Neutrophil (primary cell): ENCODE measurements at regions not wholly inside any gene's neighbourhood (a gene's known extent, or its start where the extent isn't known, plus 50 kb on each side); places are given as distances from the start of the nearest gene placed in this dataset.
"Not testable (repeated sequence)": the region's sequence is repeated elsewhere in the genome, so short reads cannot be mapped to it uniquely, and the experiment has no call there.

Experiments used
- H3K27ac ChIP-seq: fragments of 200-600 bp; sonication (generic); 2 replicates; pipeline ENCODE4 v1.5.1; 2016; ENCODE audit warnings: mild to moderate bottlenecking, moderate library complexity
- H3K27me3 ChIP-seq: fragments of 200-600 bp; sonication (generic); 2 replicates; pipeline ENCODE4 v1.6.0; 2016; ENCODE audit warnings: mild to moderate bottlenecking
- H3K36me3 ChIP-seq: fragments of 200-600 bp; sonication (generic); 2 replicates; pipeline ENCODE4 v1.5.1; 2017
- H3K4me1 ChIP-seq, 2 experiments: fragments of 200-600 bp in 1 of 2; sonication (generic) in 1 of 2; 1 replicate in 1 of 2; 2 replicates in 1 of 2; pipeline versions ENCODE4 v1.5.1 to v1.6.1; 2013 to 2016; ENCODE audit warnings: low read depth in 1 of 2, low read length in 1 of 2, mild to moderate bottlenecking in 1 of 2, moderate library complexity in 1 of 2; ENCODE audit not compliant: control insufficient read depth in 1 of 2, insufficient read depth in 1 of 2
- H3K4me3 ChIP-seq, 2 experiments: fragments of 200-600 bp in 1 of 2; sonication (generic) in 1 of 2; 1 replicate in 1 of 2; 2 replicates in 1 of 2; pipeline ENCODE4 v1.5.1; 2013 to 2016; ENCODE audit warnings: low read depth in 1 of 2, low read length in 1 of 2, mild to moderate bottlenecking in 1 of 2, moderate library complexity in 1 of 2
- H3K9me3 ChIP-seq: fragments of 200-600 bp; sonication (generic); 2 replicates; pipeline ENCODE4 v1.5.1; 2016
- TF ChIP-seq, protein P1 (sequence below): fragments of 200-600 bp; sonication (generic); IDR thresholded peaks from 2 replicates; pipeline ENCODE4 v1.5.1; 2016; ENCODE audit warnings: antibody characterized with exemption

DNA sequence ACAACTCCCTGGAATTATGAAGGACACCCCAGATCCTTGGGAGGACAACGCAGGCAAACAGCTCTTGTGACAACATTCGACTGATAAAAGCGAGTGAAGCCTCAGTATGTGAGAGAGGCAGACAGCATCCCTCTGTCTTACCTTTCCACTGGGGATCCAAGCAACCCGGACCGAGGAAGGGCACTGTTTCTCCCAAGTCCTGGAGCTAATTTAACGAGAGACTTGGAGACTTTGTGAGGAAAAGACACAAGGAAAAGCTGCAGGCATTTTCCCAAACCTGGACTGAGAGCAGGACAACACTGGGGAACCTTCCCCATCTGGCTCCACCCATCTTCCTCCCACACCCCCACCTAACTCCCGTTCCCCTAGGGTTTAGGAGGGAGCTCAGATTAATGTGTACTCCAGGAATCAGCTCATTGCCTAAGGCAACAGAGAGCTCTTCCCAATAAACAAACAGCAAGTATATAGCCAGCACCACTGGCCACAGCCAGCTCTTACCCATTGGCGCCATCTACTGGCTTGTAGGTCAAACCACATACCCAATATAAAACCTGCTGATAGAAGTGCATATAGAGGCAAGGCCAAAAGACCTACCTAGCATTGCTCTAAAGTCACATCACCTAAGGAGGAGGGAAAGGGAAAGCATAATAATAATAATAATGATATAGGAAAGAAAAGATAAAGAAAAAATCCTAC lies 76.7 kb upstream of the NEK3 start:
- H3K9me3 ChIP-seq, H3K4me1 ChIP-seq, H3K36me3 ChIP-seq, H3K4me3 ChIP-seq, H3K27me3 ChIP-seq, H3K27ac ChIP-seq: not testable (repeated sequence)
- TF ChIP-seq, protein P1, sequence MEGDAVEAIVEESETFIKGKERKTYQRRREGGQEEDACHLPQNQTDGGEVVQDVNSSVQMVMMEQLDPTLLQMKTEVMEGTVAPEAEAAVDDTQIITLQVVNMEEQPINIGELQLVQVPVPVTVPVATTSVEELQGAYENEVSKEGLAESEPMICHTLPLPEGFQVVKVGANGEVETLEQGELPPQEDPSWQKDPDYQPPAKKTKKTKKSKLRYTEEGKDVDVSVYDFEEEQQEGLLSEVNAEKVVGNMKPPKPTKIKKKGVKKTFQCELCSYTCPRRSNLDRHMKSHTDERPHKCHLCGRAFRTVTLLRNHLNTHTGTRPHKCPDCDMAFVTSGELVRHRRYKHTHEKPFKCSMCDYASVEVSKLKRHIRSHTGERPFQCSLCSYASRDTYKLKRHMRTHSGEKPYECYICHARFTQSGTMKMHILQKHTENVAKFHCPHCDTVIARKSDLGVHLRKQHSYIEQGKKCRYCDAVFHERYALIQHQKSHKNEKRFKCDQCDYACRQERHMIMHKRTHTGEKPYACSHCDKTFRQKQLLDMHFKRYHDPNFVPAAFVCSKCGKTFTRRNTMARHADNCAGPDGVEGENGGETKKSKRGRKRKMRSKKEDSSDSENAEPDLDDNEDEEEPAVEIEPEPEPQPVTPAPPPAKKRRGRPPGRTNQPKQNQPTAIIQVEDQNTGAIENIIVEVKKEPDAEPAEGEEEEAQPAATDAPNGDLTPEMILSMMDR: peak; percentile 60

DNA sequence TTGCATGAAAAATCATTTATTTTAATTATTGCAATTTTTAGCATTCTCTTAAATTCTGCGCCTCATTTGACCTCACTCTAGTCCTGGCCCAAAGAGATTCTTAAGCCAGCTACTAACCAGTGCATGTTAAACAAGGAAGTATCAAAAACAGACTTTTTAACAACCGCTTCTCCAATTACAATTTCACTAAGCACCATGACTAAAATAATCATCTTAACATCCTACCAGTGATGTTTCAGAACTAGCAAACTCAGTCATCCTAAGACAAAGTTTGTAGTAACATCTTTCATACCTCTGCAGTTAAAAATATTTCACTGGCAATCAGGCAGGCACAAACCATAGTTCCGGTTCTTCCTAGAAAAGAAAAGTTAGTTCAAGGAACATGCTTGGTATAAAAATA lies 75.5 kb upstream of the NEK3 start:
- H3K27me3 ChIP-seq, H3K36me3 ChIP-seq, H3K9me3 ChIP-seq, H3K27ac ChIP-seq, H3K4me3 ChIP-seq, H3K4me1 ChIP-seq: not testable (repeated sequence)

DNA sequence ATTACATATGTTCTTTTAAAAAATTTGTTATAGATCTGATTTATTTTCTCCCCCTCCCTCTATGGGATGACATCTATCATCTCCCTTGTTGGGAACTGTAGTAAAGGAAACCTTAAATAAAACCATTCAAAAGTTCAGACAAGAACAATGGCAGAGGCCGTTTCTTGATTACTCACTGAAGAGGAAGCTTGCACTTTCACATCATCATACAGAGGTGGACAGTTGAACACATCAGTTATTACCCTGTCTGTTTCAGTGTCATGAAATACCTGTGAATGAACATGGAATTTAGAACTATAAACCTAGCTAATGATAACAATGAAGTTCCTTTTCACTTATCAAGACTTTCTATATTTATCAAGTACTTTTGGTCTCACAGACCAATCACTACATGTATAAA lies 63.7 kb upstream of the NEK3 start:
- not testable (repeated sequence) for H3K9me3 ChIP-seq, H3K27me3 ChIP-seq

DNA sequence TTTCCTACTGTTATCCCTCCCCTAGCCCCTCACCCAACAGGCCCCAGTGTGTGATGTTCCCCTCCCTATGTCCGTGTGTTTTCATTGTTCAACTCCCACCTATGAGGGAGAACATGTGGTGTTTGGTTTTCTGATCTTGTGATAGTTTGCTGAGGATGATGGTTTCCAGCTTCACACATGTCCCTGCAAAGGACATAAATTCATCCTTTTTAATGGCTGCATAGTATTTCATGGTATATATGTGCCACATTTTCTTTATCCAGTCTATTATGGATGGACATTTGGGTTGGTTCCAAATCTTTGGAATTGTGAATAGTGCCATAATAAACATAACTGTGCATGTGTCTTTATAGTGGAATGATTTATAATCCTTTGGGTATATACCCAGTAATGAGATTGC lies 54.5 kb upstream of the NEK3 start:
- not testable (repeated sequence) for H3K4me1 ChIP-seq, H3K36me3 ChIP-seq, H3K9me3 ChIP-seq, H3K27me3 ChIP-seq, H3K27ac ChIP-seq, H3K4me3 ChIP-seq

More for the DNA sequence above, 63.7 kb upstream of the NEK3 start:
- H3K36me3 ChIP-seq, H3K4me3 ChIP-seq, H3K4me1 ChIP-seq, H3K27ac ChIP-seq: not testable (repeated sequence)

DNA sequence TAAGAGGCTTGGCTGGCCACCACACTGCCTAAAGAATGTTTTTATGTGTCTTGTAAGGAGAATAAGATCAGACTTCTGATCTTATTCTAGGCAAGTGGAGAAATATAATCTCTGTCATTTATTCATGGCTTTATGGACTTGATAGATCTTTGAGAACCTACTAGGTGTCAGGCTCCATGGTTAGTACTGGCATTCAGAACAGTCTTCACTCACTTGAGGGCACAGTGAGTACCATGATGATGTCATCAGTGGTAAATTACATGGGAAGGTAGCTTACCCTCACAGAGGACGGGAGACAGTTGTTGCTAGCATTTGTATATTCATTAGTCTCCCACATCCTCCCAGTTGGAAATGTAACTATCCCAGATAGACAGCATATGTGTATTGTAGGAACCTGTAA lies 53.5 kb upstream of the NEK3 start:
- H3K27ac ChIP-seq, H3K4me1 ChIP-seq, H3K4me3 ChIP-seq, H3K36me3 ChIP-seq, H3K27me3 ChIP-seq, H3K9me3 ChIP-seq: not testable (repeated sequence)

DNA sequence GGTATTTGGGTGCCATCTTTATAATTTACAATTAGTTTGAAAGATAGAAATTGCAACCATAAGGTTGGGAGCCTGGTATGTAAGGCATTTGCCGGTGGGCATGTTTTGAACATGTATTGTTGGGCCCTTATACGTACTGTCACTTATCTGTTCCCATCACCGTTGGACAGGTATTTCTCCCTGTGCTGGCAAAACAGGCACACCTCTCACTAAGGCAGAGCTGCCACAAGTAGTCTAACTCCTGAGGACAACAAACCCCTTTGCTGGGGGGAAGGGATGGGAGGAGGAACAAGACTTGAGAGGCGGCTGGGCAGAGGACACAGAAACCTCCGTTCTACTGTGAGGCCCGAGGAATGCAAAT lies 52.0 kb upstream of the NEK3 start:
- H3K27me3 ChIP-seq, H3K36me3 ChIP-seq, H3K4me1 ChIP-seq: not testable (repeated sequence)

DNA sequence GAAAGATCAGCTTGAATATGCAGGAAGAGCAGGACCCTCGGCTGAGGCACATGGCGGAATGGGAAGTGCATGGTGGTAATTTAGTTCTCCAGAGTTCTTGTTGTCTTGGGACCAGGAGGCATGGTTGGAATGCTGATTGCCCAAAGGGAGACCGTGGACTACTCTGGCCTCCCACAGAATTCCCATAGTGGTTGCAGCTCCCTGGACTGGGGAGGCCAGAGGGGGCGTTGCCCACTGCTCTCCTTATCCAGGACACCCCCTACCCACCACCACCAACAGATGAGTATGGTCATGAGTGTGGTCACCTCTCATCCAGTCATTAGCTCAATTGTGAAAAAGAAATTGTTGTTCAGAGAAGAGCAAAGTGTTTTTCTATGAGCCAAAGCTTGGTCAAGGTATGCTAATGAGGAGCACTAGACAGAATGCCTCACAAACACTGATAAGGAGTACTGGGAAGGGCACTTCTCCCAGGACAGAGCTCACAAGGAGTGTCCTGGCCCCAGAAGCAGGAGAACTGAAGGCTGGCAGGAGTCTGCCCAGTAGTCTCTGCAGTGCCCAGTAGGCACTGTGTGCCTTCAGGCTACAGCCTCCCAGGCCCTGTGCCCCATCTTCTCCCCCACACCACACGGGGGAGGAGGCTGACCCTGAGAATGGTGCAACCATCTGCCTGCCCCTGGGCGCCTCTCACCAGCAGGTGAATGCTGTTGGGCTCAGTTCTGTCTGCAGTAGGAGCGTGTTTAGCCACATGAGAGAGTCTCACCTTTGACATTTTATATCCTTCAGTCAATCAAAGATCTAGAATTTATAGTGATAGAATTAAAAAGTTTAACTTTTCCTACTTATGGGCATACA lies 51.4 kb upstream of the NEK3 start:
- H3K36me3 ChIP-seq, H3K4me3 ChIP-seq, H3K9me3 ChIP-seq, H3K4me1 ChIP-seq, H3K27me3 ChIP-seq, H3K27ac ChIP-seq: not testable (repeated sequence)

More for the DNA sequence above, 52.0 kb upstream of the NEK3 start:
- not testable (repeated sequence) for H3K9me3 ChIP-seq, H3K4me3 ChIP-seq, H3K27ac ChIP-seq
